Right atrium auricular region (tissue), 2 donors: ENCODE measurements at regions not wholly inside any gene's neighbourhood (a gene's known extent, or its start where the extent isn't known, plus 50 kb on each side); places are given as distances from the start of the nearest gene placed in this dataset.

Experiments used
- DNase-seq: peaks from one replicate; pipeline ENCODE4 v3.0.0-alpha.2; 2019; ENCODE audit warnings: low spot score
- H3K27ac ChIP-seq, 2 donors: fragments of 200-600 bp; sonication (generic); 1 replicate in 1 of 2; 2 replicates in 1 of 2; pipeline ENCODE4 v1.5.1; 2016 to 2019
- H3K27me3 ChIP-seq, 2 donors: fragments of 200-600 bp; sonication (generic); one replicate each; pipeline versions ENCODE4 v1.5.1 to v1.6.0; 2017 to 2019
- H3K36me3 ChIP-seq: fragments of 200-600 bp; sonication (generic); one replicate; pipeline ENCODE4 v1.5.1; 2016
- H3K4me1 ChIP-seq, 2 donors: fragments of 200-600 bp; sonication (generic); one replicate each; pipeline versions ENCODE4 v1.5.1 to v1.6.0; 2017 to 2019
- H3K4me3 ChIP-seq, 2 donors: fragments of 200-600 bp; sonication (generic); 1 replicate in 1 of 2; 2 replicates in 1 of 2; pipeline ENCODE4 v1.5.1; 2017 to 2019; ENCODE audit warnings: mild to moderate bottlenecking in 1 of 2, moderate library complexity in 1 of 2
- H3K9me3 ChIP-seq, 2 donors: fragments of 200-600 bp; sonication (generic); one replicate each; pipeline ENCODE4 v1.5.1; 2019
- CTCF ChIP-seq, 2 donors: fragments of 200-600 bp; sonication (generic); IDR thresholded peaks; one replicate each; pipeline ENCODE4 v1.5.1; 2019; ENCODE audit warnings: antibody characterized with exemption in 2 of 2

- Histone ChIP-seq H3K4me3 (no peak overlapping the region), H3K4me1 (no peaks in the 10 kb centered on the region), H3K36me3 (no peaks in the 10 kb centered on the region), H3K27me3 (no peaks in the 10 kb centered on the region), H3K27ac (no peak overlapping the region), H3K9me3 (peaks cover 0 to 22% of the 10 kb centered on the region in 2 donors)
- no peak for DNase-seq
- no peak for TF ChIP-seq CTCF (IDR thresholded peaks at IDR 0.05)
Measured at GRCh38 chr13:39284801-39285388, 246.6 kb downstream of the NHLRC3 start.
